ENCODE measurements at regions not wholly inside any gene's neighbourhood (a gene's known extent, or its start where the extent isn't known, plus 50 kb on each side); places are given as distances from the start of the nearest gene placed in this dataset.

- Histone ChIP-seq H3K9ac (ENCODE audit: low read depth, low read length) (no peak overlapping the region), H3K27me3 (ENCODE audit: insufficient read depth, low read length) (no peaks in the 10 kb centered on the region), H3K36me3 (ENCODE audit: insufficient read depth, low read depth, low read length) (no peaks in the 10 kb centered on the region)
These were observed 605.6 kb upstream of the SLC39A10 start for GRCh38 chr2:195051401-195051800.

DNA sequence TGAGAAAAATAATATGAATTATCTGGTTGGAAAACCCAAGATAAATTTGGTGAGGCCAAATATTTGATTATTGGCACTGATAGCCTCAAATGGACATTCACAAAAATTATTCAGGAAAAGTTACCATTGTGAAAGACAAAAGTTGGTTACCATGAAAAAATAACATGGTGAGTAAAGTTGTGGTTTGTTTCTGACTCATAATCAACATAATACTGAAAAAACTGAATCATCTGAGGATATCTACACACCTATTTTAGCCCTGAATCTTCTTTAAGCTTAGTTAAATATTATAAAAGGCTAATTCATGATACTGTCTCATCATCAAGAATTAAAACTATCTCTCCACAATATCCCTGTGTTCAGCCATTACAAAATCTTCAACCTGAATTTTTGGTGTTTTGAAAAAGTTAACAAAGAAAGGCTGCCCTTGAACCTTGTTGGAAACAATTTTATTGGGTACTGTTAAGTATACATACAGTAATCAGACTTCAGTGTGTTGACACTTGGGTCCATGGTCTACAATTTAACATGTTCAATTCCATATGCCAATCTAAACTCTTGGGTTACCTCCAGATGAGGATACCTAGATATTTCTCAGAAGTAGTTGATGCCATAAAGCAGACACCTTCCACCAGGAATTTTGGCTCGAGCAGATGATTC is 607.5 kb upstream of the SLC39A10 start:
- no peaks in the 10 kb centered on the region for H3K9me3 ChIP-seq (ENCODE audit: insufficient read depth, low read depth, low read length)
- H3K27ac ChIP-seq (ENCODE audit: low read length): no peak overlapping the region
- H3K4me3 ChIP-seq (ENCODE audit: low read length): no peak overlapping the region
- no peaks in the 10 kb centered on the region for H3K4me1 ChIP-seq (ENCODE audit: insufficient read depth, low read length)
- no peak overlapping the region for H3K9ac ChIP-seq (ENCODE audit: low read depth, low read length)
- H3K27me3 ChIP-seq (ENCODE audit: insufficient read depth, low read length): no peaks in the 10 kb centered on the region
- H3K36me3 ChIP-seq (ENCODE audit: insufficient read depth, low read depth, low read length): no peaks in the 10 kb centered on the region

More at GRCh38 chr2:195051401-195051800, 605.6 kb upstream of the SLC39A10 start:
- H3K4me1 ChIP-seq (ENCODE audit: insufficient read depth, low read length): no peaks in the 10 kb centered on the region
- no peak overlapping the region for H3K27ac ChIP-seq (ENCODE audit: low read length)
- no peaks in the 10 kb centered on the region for H3K9me3 ChIP-seq (ENCODE audit: insufficient read depth, low read depth, low read length)
- H3K4me3 ChIP-seq (ENCODE audit: low read length): no peak overlapping the region

DNA sequence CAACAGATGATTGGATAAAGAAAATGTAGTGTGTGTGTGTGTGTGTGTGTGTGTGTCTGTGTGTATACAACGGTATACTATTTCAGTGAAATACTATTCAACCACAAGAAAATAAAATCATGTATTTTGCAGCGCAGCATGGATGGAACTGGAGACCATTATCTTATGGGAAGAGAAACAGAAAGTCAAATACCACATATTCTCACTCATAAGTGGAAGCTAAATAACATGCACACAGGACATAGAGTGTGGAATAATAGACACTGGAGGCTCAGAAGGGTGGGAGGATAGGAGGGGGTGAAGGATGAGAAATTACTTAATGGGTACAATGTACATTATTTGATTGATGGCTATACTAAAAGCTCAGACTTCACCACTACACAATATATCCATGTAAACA is 609.1 kb upstream of the SLC39A10 start:
- no peak overlapping the region for H3K27ac ChIP-seq (ENCODE audit: low read length)
- H3K36me3 ChIP-seq (ENCODE audit: insufficient read depth, low read depth, low read length): no peaks in the 10 kb centered on the region

GRCh38 chr2:195044801-195045200 is 612.2 kb upstream of the SLC39A10 start:
- Histone ChIP-seq H3K9ac (ENCODE audit: low read depth, low read length) (no peak overlapping the region), H3K4me3 (ENCODE audit: low read length) (no peak overlapping the region), H3K4me1 (ENCODE audit: insufficient read depth, low read length) (no peaks in the 10 kb centered on the region), H3K9me3 (ENCODE audit: insufficient read depth, low read depth, low read length) (no peaks in the 10 kb centered on the region), H3K27ac (ENCODE audit: low read length) (no peak overlapping the region), H3K27me3 (ENCODE audit: insufficient read depth, low read length) (no peaks in the 10 kb centered on the region), H3K36me3 (ENCODE audit: insufficient read depth, low read depth, low read length) (no peaks in the 10 kb centered on the region)

More for the DNA sequence above, 609.1 kb upstream of the SLC39A10 start:
- no peaks in the 10 kb centered on the region for H3K4me1 ChIP-seq (ENCODE audit: insufficient read depth, low read length)
- no peaks in the 10 kb centered on the region for H3K27me3 ChIP-seq (ENCODE audit: insufficient read depth, low read length)
- no peak overlapping the region for H3K9ac ChIP-seq (ENCODE audit: low read depth, low read length)
- no peaks in the 10 kb centered on the region for H3K9me3 ChIP-seq (ENCODE audit: insufficient read depth, low read depth, low read length)
- H3K4me3 ChIP-seq (ENCODE audit: low read length): no peak overlapping the region

DNA sequence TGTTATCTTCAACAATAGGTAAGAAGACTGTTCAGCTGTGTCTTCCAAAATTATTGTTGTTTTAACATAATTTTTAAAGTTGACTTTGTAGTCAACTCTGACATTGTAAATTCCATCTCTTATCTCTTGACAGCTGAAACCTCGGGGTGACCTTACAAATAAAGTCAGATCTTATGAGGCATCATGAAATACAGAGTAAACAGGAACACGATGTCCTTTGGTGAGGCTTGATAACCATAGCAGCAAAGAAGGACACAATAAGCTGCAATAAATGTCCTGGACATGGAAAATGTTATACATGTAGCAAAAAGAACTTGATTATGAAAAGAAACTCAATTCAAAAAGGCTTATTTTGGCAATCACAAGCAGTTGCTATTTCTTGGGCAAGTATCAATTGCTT is 618.9 kb upstream of the SLC39A10 start:
- no peaks in the 10 kb centered on the region for H3K27me3 ChIP-seq (ENCODE audit: insufficient read depth, low read length)
- H3K4me1 ChIP-seq (ENCODE audit: insufficient read depth, low read length): no peaks in the 10 kb centered on the region
- no peak overlapping the region for H3K9ac ChIP-seq (ENCODE audit: low read depth, low read length)
- no peak overlapping the region for H3K4me3 ChIP-seq (ENCODE audit: low read length)
- H3K36me3 ChIP-seq (ENCODE audit: insufficient read depth, low read depth, low read length): no peaks in the 10 kb centered on the region
- no peak overlapping the region for H3K27ac ChIP-seq (ENCODE audit: low read length)
- H3K9me3 ChIP-seq (ENCODE audit: insufficient read depth, low read depth, low read length): no peaks in the 10 kb centered on the region

DNA sequence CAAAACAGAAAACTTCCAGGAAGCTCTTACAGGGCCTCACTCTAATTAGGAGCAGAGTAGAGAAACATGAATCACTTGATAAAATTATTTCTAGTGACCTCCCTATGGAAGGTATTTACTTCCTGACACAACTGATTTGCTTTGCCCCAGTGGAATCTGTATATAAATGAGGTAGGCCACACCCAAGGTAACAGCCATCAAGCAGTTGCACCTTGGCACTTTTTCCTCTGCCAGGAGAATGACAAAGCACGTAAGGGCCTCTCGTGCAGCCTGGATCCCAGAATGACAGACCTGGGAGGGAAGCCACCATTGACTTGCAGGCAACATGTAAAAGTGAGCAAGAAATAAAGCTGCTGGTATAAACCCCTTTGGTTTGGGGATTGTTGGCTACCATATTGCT is 620.0 kb upstream of the SLC39A10 start:
- Histone ChIP-seq H3K4me3 (ENCODE audit: low read length) (no peak overlapping the region), H3K4me1 (ENCODE audit: insufficient read depth, low read length) (no peaks in the 10 kb centered on the region), H3K27ac (ENCODE audit: low read length) (no peak overlapping the region), H3K27me3 (ENCODE audit: insufficient read depth, low read length) (no peaks in the 10 kb centered on the region), H3K36me3 (ENCODE audit: insufficient read depth, low read depth, low read length) (no peaks in the 10 kb centered on the region), H3K9ac (ENCODE audit: low read depth, low read length) (no peak overlapping the region), H3K9me3 (ENCODE audit: insufficient read depth, low read depth, low read length) (no peaks in the 10 kb centered on the region)

- H3K4me1 ChIP-seq (ENCODE audit: insufficient read depth, low read length): no peaks in the 10 kb centered on the region
- no peaks in the 10 kb centered on the region for H3K9me3 ChIP-seq (ENCODE audit: insufficient read depth, low read depth, low read length)
- H3K27me3 ChIP-seq (ENCODE audit: insufficient read depth, low read length): no peaks in the 10 kb centered on the region
- no peaks in the 10 kb centered on the region for H3K36me3 ChIP-seq (ENCODE audit: insufficient read depth, low read depth, low read length)
- H3K27ac ChIP-seq (ENCODE audit: low read length): no peak overlapping the region
- H3K9ac ChIP-seq (ENCODE audit: low read depth, low read length): no peak overlapping the region
- no peak overlapping the region for H3K4me3 ChIP-seq (ENCODE audit: low read length)
These were observed 625.6 kb upstream of the SLC39A10 start for GRCh38 chr2:195031411-195031810.

DNA sequence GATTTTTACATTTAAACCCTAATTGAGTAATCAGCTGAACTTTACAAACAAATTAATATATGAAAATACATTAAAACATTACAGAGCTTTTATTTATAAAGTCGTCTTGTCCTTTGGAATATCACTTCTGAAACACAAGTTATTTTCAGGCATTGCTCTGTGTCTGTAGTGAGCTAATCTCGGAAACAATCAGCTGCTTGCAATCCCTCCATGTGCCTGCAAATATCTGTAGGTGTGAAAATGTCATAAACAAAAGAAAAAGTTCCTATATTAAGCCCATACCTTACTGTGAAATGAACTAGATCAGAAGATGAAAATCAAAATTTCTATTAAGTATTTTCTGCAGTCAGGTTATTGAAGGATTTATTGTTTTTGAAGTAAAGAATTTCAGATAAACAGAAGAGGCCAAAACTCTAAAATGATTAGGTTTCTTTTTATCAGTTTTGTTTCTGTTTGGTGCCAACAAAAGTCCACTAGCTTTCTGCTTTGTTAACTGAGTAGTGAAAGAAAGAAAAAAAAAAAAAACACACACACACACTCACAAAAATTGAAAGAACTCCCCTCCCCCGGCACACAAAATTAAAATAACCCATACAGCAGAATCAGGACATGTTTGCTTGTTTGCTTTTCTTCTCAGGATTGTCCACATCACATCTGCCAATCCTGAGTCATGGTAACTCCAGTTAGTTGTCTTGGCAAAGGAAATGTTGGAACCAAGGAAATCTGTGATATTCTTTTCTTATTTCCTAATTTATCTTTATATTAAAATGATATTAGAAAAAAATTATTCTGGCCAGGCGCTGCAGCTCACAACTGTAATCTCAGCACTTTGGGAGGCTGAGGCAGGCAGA is 627.0 kb upstream of the SLC39A10 start:
- H3K36me3 ChIP-seq (ENCODE audit: insufficient read depth, low read depth, low read length): no peaks in the 10 kb centered on the region
- H3K9me3 ChIP-seq (ENCODE audit: insufficient read depth, low read depth, low read length): no peaks in the 10 kb centered on the region
- H3K27me3 ChIP-seq (ENCODE audit: insufficient read depth, low read length): no peaks in the 10 kb centered on the region
- H3K4me3 ChIP-seq (ENCODE audit: low read length): no peak overlapping the region
- H3K27ac ChIP-seq (ENCODE audit: low read length): no peak overlapping the region
- no peak overlapping the region for H3K9ac ChIP-seq (ENCODE audit: low read depth, low read length)
- no peaks in the 10 kb centered on the region for H3K4me1 ChIP-seq (ENCODE audit: insufficient read depth, low read length)

GRCh38 chr2:195027947-195028346 is 629.1 kb upstream of the SLC39A10 start:
- Histone ChIP-seq H3K27ac (ENCODE audit: low read length) (no peak overlapping the region), H3K36me3 (ENCODE audit: insufficient read depth, low read depth, low read length) (no peaks in the 10 kb centered on the region), H3K9ac (ENCODE audit: low read depth, low read length) (no peak overlapping the region), H3K9me3 (ENCODE audit: insufficient read depth, low read depth, low read length) (no peaks in the 10 kb centered on the region), H3K27me3 (ENCODE audit: insufficient read depth, low read length) (no peaks in the 10 kb centered on the region), H3K4me3 (ENCODE audit: low read length) (no peak overlapping the region), H3K4me1 (ENCODE audit: insufficient read depth, low read length) (no peaks in the 10 kb centered on the region)

GRCh38 chr2:195026261-195026660 is 630.8 kb upstream of the SLC39A10 start:
- no peaks in the 10 kb centered on the region for H3K4me1 ChIP-seq (ENCODE audit: insufficient read depth, low read length)
- H3K27ac ChIP-seq (ENCODE audit: low read length): no peak overlapping the region
- H3K36me3 ChIP-seq (ENCODE audit: insufficient read depth, low read depth, low read length): no peaks in the 10 kb centered on the region
- no peaks in the 10 kb centered on the region for H3K9me3 ChIP-seq (ENCODE audit: insufficient read depth, low read depth, low read length)
- no peaks in the 10 kb centered on the region for H3K27me3 ChIP-seq (ENCODE audit: insufficient read depth, low read length)
- H3K4me3 ChIP-seq (ENCODE audit: low read length): no peak overlapping the region
- H3K9ac ChIP-seq (ENCODE audit: low read depth, low read length): no peak overlapping the region

GRCh38 chr2:195022508-195022830 is 634.6 kb upstream of the SLC39A10 start:
- no peak overlapping the region for H3K9ac ChIP-seq (ENCODE audit: low read depth, low read length)
- H3K36me3 ChIP-seq (ENCODE audit: insufficient read depth, low read depth, low read length): no peaks in the 10 kb centered on the region
- H3K4me1 ChIP-seq (ENCODE audit: insufficient read depth, low read length): no peaks in the 10 kb centered on the region
- no peaks in the 10 kb centered on the region for H3K27me3 ChIP-seq (ENCODE audit: insufficient read depth, low read length)
- no peak overlapping the region for H3K4me3 ChIP-seq (ENCODE audit: low read length)
- H3K9me3 ChIP-seq (ENCODE audit: insufficient read depth, low read depth, low read length): no peaks in the 10 kb centered on the region
- no peak overlapping the region for H3K27ac ChIP-seq (ENCODE audit: low read length)

All from iPS-20b (cell line).